ENCODE measurements at regions not wholly inside any gene's neighbourhood (a gene's known extent, or its start where the extent isn't known, plus 50 kb on each side); places are given as distances from the start of the nearest gene placed in this dataset.

DNA sequence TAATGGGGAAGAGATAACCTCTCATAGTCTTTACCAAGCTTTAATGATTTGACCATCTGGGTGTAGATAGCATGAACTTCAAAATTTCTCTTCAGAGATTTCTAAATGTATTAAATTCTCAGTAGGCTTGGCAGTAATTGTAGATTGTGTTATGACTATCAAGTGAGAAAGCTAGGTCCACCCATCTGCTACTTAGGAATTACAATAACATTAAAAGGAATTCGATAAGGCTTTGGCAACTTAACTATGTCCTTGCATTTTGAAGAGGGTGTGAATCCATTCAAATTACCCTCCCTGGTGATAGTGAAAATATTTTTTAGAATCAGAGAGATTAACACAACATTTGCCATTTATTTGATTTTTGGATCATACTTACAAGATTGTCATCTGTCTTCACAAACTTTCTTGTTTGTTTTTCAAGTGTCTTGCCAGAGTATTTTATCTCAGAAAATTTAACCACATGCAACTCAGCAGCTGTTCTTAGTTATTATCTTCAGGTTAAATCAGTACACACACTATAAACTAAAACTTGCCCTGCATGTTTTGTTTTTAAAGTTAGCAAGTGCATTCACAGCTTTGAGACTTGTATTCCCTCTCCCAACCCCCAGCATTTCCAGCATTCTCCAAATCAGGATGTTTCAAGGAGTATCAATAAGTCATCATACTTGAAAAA is 69.6 kb upstream of the COL8A1 start:
- no CpG with 5 or more reads among the region's 1 CpG for WGBS (ENCODE audit: extremely low coverage, insufficient read length, low lambda C conversion rate)
- H3K36me3 Mint-ChIP-seq (ENCODE audit: insufficient read depth in 1 of 3, low read depth in 3 of 3) = no peaks in the 10 kb centered on the region; a peak in 1 of 7 replicates
- Histone ChIP-seq H3K27me3 (ENCODE audit: insufficient read depth, low read length) (no peaks in the 10 kb centered on the region), H3K9ac (ENCODE audit: extremely low read depth, insufficient read length, low read length) (no peak overlapping the region), H3K4me1 (ENCODE audit: insufficient read depth, low read length) (no peaks in the 10 kb centered on the region), H2BK12ac (ENCODE audit: insufficient read length, low read depth, low read length) (no peak overlapping the region), H2BK15ac (ENCODE audit: low read depth, low read length) (no peak overlapping the region), H3K18ac (ENCODE audit: insufficient read length, low read depth, low read length) (no peak overlapping the region), H3T11ph (ENCODE audit: low read length) (no peak overlapping the region), H3K79me2 (ENCODE audit: insufficient read depth, low read length) (no peaks in the 10 kb centered on the region), H3K23ac (ENCODE audit: insufficient read length, low read depth, low read length) (no peak overlapping the region), H3K4ac (ENCODE audit: low read depth, low read length) (no peak overlapping the region), H3K79me1 (ENCODE audit: insufficient read depth, low read depth, low read length, poor library complexity, severe bottlenecking) (no peaks in the 10 kb centered on the region), H3K9me3 (ENCODE audit: control insufficient read depth, low read depth, low read length) (no peaks in the 10 kb centered on the region), H2BK20ac (ENCODE audit: low read depth, low read length, poor library complexity, severe bottlenecking) (no peak overlapping the region), H4K91ac (ENCODE audit: insufficient read length, low read depth, low read length) (no peak overlapping the region), H4K8ac (replicated peaks; ENCODE audit: insufficient read length, low read depth, low read length) (no peak overlapping the region), H2AK5ac (ENCODE audit: insufficient read length, low read length) (no peak overlapping the region), H3K56ac (ENCODE audit: insufficient read length, low read depth, low read length) (no peak overlapping the region), H2BK120ac (ENCODE audit: low read depth, low read length, poor library complexity, severe bottlenecking) (no peak overlapping the region), H2BK5ac (ENCODE audit: insufficient read length, low read length) (no peak overlapping the region), H3K27ac (ENCODE audit: insufficient read length, low read depth, low read length) (no peak overlapping the region), H2AFZ (ENCODE audit: low read length) (no peak overlapping the region), H4K20me1 (ENCODE audit: control insufficient read depth, insufficient read depth, insufficient read length) (no peaks in the 10 kb centered on the region), H3K23me2 (ENCODE audit: insufficient read length, low read depth, low read length, poor library complexity, severe bottlenecking) (no peaks in the 10 kb centered on the region), H3K14ac (ENCODE audit: insufficient read depth, low read length) (no peak overlapping the region), H3K4me2 (ENCODE audit: insufficient read depth, insufficient read length, low read length) (no peak overlapping the region), H4K5ac (ENCODE audit: insufficient read length, low read depth, low read length) (no peak overlapping the region)
- H3K27ac Mint-ChIP-seq = no peak overlapping the region; a peak in 1 of 7 replicates
- peaks cover 2% of the 10 kb centered on the region; the same call in 1 of the 2 replicates for H3K27me3 Mint-ChIP-seq (ENCODE audit: low read depth)
- H3K4me3 Mint-ChIP-seq = no peak overlapping the region
- TF ChIP-seq, protein P1, sequence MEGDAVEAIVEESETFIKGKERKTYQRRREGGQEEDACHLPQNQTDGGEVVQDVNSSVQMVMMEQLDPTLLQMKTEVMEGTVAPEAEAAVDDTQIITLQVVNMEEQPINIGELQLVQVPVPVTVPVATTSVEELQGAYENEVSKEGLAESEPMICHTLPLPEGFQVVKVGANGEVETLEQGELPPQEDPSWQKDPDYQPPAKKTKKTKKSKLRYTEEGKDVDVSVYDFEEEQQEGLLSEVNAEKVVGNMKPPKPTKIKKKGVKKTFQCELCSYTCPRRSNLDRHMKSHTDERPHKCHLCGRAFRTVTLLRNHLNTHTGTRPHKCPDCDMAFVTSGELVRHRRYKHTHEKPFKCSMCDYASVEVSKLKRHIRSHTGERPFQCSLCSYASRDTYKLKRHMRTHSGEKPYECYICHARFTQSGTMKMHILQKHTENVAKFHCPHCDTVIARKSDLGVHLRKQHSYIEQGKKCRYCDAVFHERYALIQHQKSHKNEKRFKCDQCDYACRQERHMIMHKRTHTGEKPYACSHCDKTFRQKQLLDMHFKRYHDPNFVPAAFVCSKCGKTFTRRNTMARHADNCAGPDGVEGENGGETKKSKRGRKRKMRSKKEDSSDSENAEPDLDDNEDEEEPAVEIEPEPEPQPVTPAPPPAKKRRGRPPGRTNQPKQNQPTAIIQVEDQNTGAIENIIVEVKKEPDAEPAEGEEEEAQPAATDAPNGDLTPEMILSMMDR (conservative IDR thresholded peaks at IDR 0.05) = no peak
- DNase-seq = no peak
- H3K4me1 Mint-ChIP-seq = no peaks in the 10 kb centered on the region
- H3K9me3 Mint-ChIP-seq = peaks cover 4% of the 10 kb centered on the region in 2 experiments; a peak in 2 of 5 replicates
